ENCODE measurements at regions not wholly inside any gene's neighbourhood (a gene's known extent, or its start where the extent isn't known, plus 50 kb on each side); places are given as distances from the start of the nearest gene placed in this dataset.
A peak's percentile ranks its signal among the peaks of the same experiment; 100 is the strongest.

- no peak for DNase-seq (ENCODE audit: extremely low read depth, low read depth)
Observed at GRCh38 chr2:194253528-194254259, 1403.3 kb upstream of the SLC39A10 start.

DNA sequence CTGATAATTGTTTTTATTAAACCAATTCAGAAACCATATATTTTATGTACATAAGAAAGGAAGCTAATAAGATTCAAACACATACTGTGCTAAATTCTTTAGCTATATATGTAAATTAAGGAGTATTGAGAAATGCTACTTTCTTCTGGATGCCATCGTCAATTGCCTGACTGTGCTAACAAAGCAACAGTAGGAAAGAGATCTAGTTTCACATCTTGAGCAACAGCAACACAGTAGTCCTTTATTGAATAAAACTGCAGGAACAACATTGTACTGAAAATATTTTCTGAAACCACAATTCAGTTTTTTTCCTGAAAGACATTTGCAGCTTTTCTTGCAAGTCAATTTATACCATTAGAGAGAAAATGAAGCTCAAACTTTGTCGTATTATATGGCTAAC lies 1404.9 kb upstream of the SLC39A10 start:
- no peak for DNase-seq (ENCODE audit: extremely low read depth, low read depth)

GRCh38 chr2:194232600-194232999 lies 1424.4 kb upstream of the SLC39A10 start:
- DNase-seq (ENCODE audit: extremely low read depth, low read depth): no peak

- no peak for DNase-seq (ENCODE audit: extremely low read depth, low read depth)
Observed at GRCh38 chr2:194223218-194223617, 1433.8 kb upstream of the SLC39A10 start.

DNA sequence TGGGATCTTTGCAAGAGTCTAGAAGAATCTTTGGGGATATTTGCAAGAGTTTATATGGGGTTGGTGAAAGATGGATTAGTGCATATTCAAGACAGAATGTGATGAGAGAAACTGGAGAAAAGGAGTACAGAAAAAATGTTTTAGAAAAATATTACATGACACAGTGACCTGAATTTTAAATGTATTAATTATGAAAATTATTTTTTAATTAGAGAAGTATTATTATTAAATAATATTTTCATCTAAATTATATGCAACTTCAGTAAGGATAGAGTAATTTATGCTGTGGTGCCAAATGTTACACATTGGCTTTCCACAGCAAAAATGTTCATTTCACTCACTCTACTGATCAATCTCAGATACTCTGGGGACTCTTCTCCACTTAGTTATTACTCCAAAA lies 1442.8 kb upstream of the SLC39A10 start:
- DNase-seq (ENCODE audit: extremely low read depth, low read depth): no peak

- DNase-seq (ENCODE audit: extremely low read depth, low read depth): no peak
Observed at GRCh38 chr2:194205568-194206227, 1451.3 kb upstream of the SLC39A10 start.

- DNase-seq (ENCODE audit: extremely low read depth, low read depth): peak; percentile 9
Observed at GRCh38 chr2:194203898-194204297, 1453.1 kb upstream of the SLC39A10 start.

- DNase-seq (ENCODE audit: extremely low read depth, low read depth): no peak
Observed at GRCh38 chr2:194182888-194183287, 1474.1 kb upstream of the SLC39A10 start.

DNA sequence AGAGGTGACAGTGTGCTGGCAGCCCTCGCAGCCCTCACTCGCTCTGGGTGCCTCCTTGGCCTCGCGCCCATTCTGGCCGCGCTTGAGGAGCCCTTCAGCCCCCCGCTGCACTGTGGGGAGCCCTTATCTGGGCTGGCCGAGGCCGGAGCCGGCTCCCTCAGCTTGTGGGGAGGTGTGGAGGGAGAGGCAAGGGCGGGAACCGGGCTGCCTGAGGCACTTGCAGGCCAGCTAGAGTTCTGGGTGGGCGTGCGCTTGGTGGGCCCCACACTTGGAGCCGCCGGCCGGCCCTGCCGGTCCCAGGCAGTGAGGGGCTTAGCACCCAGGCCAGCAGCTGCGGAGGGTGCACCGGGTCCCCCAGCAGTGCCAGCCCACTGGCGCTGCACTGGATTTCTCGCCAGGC lies 1480.9 kb upstream of the SLC39A10 start:
- no peak for DNase-seq (ENCODE audit: extremely low read depth, low read depth)

DNA sequence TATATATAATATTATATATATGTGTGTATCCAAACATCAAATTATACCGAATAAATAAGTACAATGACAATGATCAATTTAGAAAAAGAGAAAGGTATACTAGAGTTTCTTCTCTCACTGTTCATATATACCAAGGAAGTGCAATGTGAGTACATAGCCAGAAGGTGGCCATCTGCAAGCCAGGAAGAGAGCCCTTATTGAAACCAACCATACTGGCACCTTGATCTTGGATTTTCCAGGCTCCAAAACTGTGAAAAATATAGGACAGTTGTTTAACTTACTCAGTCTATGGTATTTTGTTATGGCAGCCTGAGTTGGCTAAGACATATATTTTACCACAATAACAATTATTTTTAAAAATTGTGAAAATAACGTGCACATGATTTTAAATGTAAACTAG lies 1490.2 kb upstream of the SLC39A10 start:
- peak; percentile 36 for DNase-seq (ENCODE audit: extremely low read depth, low read depth)

DNA sequence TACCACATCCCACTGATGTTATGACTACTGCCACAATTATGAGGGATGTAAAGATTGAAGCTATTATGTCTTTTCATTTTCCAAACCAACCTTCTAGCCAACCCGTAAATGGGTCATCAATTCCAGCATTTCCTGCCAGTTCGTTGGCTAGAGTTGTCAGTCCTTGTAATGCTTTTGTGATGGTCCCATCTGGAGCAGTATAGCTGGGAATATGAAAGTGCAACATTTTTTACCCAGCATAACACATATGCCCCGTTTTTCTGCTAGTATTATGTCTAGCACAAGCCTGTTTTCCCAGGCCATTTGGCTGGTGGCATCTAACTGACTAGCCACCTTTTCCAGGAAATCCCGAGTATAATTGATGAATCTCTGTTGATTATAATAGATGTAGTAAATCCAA lies 1501.6 kb upstream of the SLC39A10 start:
- no peak for DNase-seq (ENCODE audit: extremely low read depth, low read depth)

GRCh38 chr2:194151231-194151630 lies 1505.8 kb upstream of the SLC39A10 start:
- no peak for DNase-seq (ENCODE audit: extremely low read depth, low read depth)

GRCh38 chr2:194135463-194135862 lies 1521.6 kb upstream of the SLC39A10 start:
- DNase-seq (ENCODE audit: extremely low read depth, low read depth): no peak

GRCh38 chr2:194128810-194129209 lies 1528.2 kb upstream of the SLC39A10 start:
- no peak for DNase-seq (ENCODE audit: extremely low read depth, low read depth)

GRCh38 chr2:194126418-194126817 lies 1530.6 kb upstream of the SLC39A10 start:
- no peak for DNase-seq (ENCODE audit: extremely low read depth, low read depth)

DNA sequence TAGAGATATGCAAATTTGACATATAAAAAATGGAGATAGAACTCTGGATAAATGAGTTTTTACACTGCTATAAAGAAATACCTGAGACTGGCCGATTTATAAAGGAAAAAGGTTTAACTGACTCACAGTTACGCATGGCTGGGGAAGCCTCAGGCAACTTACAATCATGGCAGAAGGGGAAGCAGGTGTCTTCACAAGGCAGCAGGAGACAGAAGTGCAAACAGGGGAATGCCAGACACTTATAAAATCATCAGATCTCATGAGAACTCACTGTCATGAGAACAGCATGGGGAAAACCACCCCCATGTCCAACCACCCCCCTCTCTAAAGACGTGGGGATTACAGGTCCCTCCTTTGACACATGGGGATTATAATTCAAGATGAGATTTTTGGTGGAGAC lies 1540.2 kb upstream of the SLC39A10 start:
- no peak for DNase-seq (ENCODE audit: extremely low read depth, low read depth)

DNA sequence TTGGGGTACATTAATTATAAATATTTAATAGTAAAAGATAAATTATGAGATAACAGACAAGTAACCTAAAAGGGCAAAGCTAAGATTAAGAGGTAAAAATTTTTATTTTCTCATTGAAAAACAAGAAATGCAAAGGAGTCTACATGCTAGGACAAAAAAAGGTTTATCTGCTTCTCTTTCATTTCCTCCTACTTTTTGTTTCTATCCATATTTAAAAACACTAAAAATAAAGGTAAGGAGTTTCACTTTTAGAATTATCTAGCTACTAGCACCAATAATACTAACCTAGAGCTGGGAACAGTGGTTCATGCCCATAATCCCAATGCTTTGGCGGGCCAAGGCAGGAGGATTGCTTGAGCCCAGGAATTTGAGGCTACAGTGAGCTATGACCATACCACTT lies 1551.7 kb upstream of the SLC39A10 start:
- DNase-seq (ENCODE audit: extremely low read depth, low read depth): no peak

DNA sequence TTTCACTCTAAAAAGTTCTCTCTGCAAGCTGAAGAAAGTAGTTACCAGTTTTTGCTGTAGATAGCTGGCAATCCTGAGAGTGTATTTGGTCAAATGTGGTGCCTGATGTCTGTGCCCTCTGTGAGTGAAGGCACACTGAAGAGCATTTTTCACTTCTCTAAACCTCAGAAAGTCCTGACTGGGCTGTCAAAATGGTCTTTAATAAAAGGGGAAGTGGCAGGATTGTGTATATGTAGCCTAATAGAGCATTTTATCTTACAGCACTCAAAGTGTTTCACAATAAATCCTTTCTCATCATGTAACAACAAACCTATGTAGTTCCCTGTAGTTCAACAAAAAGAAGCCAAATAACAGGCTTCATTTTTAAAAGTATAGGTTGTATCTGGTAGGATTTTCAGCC lies 1552.3 kb upstream of the SLC39A10 start:
- DNase-seq (ENCODE audit: extremely low read depth, low read depth): no peak

GRCh38 chr2:194103941-194104659 lies 1552.9 kb upstream of the SLC39A10 start:
- DNase-seq (ENCODE audit: extremely low read depth, low read depth): no peak

DNA sequence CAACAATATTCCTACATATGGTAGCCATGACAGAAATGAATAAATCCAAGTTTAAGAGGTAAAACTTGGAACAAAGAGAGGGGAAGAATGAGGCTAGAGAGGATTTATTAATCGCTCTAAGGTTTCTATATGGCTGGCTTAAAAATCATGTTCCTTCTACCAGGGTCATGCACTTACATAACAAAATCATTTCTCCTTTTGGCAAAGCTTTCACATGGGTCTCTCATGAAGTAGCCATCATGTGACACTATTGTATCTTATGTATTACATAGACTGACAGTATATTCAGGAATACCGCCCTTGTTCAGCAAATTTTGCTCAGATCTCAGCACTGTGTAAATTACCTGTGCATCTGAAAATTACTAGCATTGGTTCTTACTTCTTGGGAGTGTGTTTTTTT lies 1554.5 kb upstream of the SLC39A10 start:
- DNase-seq (ENCODE audit: extremely low read depth, low read depth): no peak

DNA sequence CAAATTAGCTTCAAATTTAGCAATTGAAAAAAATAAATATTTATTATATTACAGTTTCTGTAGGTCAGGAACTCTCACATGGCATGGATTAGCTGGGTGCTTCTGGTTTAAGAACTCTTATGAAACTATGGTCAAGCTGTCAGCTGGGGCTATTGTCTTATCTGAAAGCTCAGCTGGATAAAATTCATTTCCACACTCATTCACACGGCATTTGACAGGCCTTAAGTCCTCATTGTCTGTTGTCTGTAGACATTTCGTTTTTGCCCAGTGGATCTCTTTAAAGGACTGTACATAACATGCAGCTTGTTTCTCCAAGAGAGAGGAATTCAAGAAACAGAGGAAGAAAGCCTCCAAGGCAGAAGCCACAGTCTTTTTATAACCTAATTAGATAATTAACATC lies 1556.8 kb upstream of the SLC39A10 start:
- no peak for DNase-seq (ENCODE audit: extremely low read depth, low read depth)

GRCh38 chr2:194096402-194096801 lies 1560.6 kb upstream of the SLC39A10 start:
- DNase-seq (ENCODE audit: extremely low read depth, low read depth): no peak

All from NCI-H460 (cell line).